ENCODE measurements at regions not wholly inside any gene's neighbourhood (a gene's known extent, or its start where the extent isn't known, plus 50 kb on each side); places are given as distances from the start of the nearest gene placed in this dataset.
"Not testable (repeated sequence)": the region's sequence is repeated elsewhere in the genome, so short reads cannot be mapped to it uniquely, and the experiment has no call there.

DNA sequence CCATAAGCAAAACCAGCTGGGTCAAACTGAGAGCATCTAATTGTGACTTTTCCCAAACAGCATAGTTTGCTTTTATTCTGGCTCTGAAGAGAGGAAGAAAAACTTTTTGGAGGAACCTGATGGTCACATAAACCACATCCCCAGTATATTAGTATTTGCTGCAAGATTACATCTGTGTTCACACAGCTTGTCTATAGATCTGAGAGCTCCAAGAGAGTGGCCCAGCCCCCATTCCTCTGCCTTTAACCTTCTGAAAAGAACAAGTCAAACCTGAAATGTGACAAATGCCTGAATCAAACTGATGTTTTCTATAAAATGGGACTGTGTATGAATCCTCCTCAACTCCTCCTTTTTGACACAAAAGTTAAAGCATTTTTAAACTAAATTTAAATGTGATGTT is 435.2 kb downstream of the ZNF479 start:
- H3K9me2 ChIP-seq (replicated peaks; ENCODE audit: insufficient read depth, low read length): not testable (repeated sequence)

DNA sequence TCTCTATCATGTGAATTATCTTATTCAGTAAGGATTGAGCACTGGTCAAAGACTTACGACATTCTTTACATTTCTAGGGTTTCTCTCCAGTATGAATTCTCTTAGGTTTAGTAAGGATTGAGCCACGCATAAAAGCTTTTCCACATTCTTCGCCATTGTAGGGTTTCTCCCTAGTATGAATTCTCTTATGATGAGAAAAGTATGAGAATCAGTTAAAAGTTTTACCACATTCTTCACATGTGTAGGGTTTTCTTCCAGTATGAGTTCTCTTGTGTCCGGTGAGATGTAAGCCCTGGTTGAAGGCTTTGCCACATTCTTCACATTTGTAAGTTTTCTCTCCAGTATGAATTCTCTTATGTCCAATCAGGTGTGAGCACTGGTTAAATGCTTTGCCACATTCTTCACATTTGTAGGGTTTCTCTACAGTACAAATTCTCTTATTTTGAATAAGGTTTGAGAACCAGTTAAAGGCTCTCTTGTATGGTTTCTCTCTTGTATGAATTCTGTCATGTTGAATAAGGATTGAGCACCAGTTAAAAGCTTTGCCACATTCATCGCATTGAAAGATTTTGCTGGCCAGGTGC is 445.9 kb downstream of the ZNF479 start:
- H3K9me2 ChIP-seq (replicated peaks; ENCODE audit: insufficient read depth, low read length): no peaks in the 10 kb centered on the region
- no peaks in the 10 kb centered on the region for H3K4me1 ChIP-seq (ENCODE audit: low read length)
- no peaks in the 10 kb centered on the region for H3K79me2 ChIP-seq (ENCODE audit: low read length)
- H3K9me3 ChIP-seq (replicated peaks; ENCODE audit: insufficient read depth, low read length): no peaks in the 10 kb centered on the region
- H4K20me1 ChIP-seq (ENCODE audit: insufficient read depth, low read length): no peaks in the 10 kb centered on the region
- no peak overlapping the region for H3K4me3 ChIP-seq (ENCODE audit: low read length)
- no peak overlapping the region for H3K4me2 ChIP-seq (ENCODE audit: low read depth, low read length)
- no peak overlapping the region for H3K9ac ChIP-seq (ENCODE audit: low read length)
- H3K36me3 ChIP-seq (replicated peaks; ENCODE audit: insufficient read depth, low read length): no peaks in the 10 kb centered on the region
- no peak for DNase-seq
- H3K27me3 ChIP-seq (replicated peaks; ENCODE audit: insufficient read depth, low read length): no peaks in the 10 kb centered on the region
- no peak overlapping the region for H2AFZ ChIP-seq (ENCODE audit: low read length)
- no peaks in the 10 kb centered on the region for H3F3A ChIP-seq (ENCODE audit: insufficient read depth, low read length)
- H3K27ac ChIP-seq (ENCODE audit: low read length): no peak overlapping the region
- TF ChIP-seq EZH2 (optimal IDR thresholded peaks at IDR 0.05; ENCODE audit: low read depth, low read length) (no peak), EZH2phosphoT487 (IDR thresholded peaks at IDR 0.05; ENCODE audit: low read length) (no peak)
- TF ChIP-seq, protein P1, sequence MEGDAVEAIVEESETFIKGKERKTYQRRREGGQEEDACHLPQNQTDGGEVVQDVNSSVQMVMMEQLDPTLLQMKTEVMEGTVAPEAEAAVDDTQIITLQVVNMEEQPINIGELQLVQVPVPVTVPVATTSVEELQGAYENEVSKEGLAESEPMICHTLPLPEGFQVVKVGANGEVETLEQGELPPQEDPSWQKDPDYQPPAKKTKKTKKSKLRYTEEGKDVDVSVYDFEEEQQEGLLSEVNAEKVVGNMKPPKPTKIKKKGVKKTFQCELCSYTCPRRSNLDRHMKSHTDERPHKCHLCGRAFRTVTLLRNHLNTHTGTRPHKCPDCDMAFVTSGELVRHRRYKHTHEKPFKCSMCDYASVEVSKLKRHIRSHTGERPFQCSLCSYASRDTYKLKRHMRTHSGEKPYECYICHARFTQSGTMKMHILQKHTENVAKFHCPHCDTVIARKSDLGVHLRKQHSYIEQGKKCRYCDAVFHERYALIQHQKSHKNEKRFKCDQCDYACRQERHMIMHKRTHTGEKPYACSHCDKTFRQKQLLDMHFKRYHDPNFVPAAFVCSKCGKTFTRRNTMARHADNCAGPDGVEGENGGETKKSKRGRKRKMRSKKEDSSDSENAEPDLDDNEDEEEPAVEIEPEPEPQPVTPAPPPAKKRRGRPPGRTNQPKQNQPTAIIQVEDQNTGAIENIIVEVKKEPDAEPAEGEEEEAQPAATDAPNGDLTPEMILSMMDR (IDR thresholded peaks at IDR 0.05; ENCODE audit: low read length): no peak

More for the DNA sequence above, 435.2 kb downstream of the ZNF479 start:
- H3K79me2 ChIP-seq (ENCODE audit: low read length); DNase-seq; H3K27me3 ChIP-seq (replicated peaks; ENCODE audit: insufficient read depth, low read length); H3K4me3 ChIP-seq (ENCODE audit: low read length); H4K20me1 ChIP-seq (ENCODE audit: insufficient read depth, low read length); H3K9ac ChIP-seq (ENCODE audit: low read length); H3K36me3 ChIP-seq (replicated peaks; ENCODE audit: insufficient read depth, low read length); H3F3A ChIP-seq (ENCODE audit: insufficient read depth, low read length); H3K27ac ChIP-seq (ENCODE audit: low read length); H3K9me3 ChIP-seq (replicated peaks; ENCODE audit: insufficient read depth, low read length); H3K4me2 ChIP-seq (ENCODE audit: low read depth, low read length); H3K4me1 ChIP-seq (ENCODE audit: low read length); H2AFZ ChIP-seq (ENCODE audit: low read length): not testable (repeated sequence)

DNA sequence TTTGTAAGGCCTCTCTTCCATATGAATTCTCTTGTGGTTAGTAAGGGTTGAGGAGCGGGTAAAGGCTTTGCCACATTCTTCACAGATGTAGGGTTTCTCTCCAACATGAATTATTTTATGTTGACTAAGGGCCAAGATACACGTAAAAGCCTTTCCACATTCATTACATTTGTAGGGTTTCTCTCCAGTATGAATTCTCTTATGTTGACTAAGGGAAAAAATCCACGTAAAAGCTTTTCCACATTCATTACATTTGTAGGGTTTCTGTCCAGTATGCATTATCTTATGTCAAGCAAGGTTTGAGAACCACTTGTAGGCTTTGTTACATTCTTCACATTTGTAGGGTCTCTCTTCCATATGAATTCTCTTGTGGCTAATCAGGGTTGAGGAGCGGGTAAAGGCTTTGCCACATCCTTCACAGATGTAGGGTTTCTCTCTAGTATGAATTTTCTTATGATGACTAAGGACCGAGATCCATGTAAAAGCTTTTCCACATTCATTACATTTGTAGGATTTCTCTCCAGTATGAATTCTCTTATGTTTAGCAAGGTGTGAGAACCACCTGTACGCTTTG is 493.0 kb downstream of the ZNF479 start:
- H3K4me2 ChIP-seq (ENCODE audit: low read depth, low read length): no peak overlapping the region
- H3K9me3 ChIP-seq (replicated peaks; ENCODE audit: insufficient read depth, low read length): no peaks in the 10 kb centered on the region; the same call in 1 of the 2 replicates
- no peak overlapping the region for H3K4me3 ChIP-seq (ENCODE audit: low read length)
- TF ChIP-seq, protein P1 (IDR thresholded peaks at IDR 0.05; ENCODE audit: low read length): no peak
- TF ChIP-seq EZH2 (optimal IDR thresholded peaks at IDR 0.05; ENCODE audit: low read depth, low read length) (no peak), EZH2phosphoT487 (IDR thresholded peaks at IDR 0.05; ENCODE audit: low read length) (no peak)
- H3K36me3 ChIP-seq (replicated peaks; ENCODE audit: insufficient read depth, low read length): no peaks in the 10 kb centered on the region
- no peaks in the 10 kb centered on the region for H3K79me2 ChIP-seq (ENCODE audit: low read length)
- no peaks in the 10 kb centered on the region for H3F3A ChIP-seq (ENCODE audit: insufficient read depth, low read length)
- H4K20me1 ChIP-seq (ENCODE audit: insufficient read depth, low read length): no peaks in the 10 kb centered on the region
- no peaks in the 10 kb centered on the region for H3K4me1 ChIP-seq (ENCODE audit: low read length)
- DNase-seq: no peak
- H3K27me3 ChIP-seq (replicated peaks; ENCODE audit: insufficient read depth, low read length): no peaks in the 10 kb centered on the region
- no peak overlapping the region for H2AFZ ChIP-seq (ENCODE audit: low read length)
- no peaks in the 10 kb centered on the region for H3K9me2 ChIP-seq (replicated peaks; ENCODE audit: insufficient read depth, low read length)
- H3K9ac ChIP-seq (ENCODE audit: low read length): no peak overlapping the region
- H3K27ac ChIP-seq (ENCODE audit: low read length): no peak overlapping the region

DNA sequence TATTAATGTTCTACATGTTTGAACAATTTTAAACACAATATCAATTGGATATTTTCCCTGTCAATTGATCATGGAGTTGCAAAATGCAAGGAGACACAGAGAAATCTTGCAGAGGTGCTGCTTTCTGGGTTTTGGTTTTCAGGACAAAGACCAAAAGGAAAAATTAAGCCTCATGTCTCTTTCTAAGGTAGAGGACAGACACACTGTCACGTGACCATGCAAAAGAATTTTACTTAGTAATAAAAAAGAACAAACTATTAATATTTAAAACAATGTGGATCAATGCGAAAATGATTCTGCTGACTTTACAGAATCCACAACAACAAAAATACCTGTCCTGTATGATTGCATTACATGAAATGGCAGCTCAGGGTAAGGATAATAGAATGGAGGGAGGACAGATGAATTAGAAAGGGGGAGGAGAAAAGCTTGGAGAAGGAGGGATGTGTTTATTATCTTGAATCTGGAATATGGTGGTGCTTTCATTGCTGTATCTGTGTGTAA is 493.7 kb upstream of the NUPR2 start:
- no peak for DNase-seq
- Histone ChIP-seq H3K4me1 (ENCODE audit: low read length) (no peaks in the 10 kb centered on the region), H4K20me1 (ENCODE audit: insufficient read depth, low read length) (no peaks in the 10 kb centered on the region), H3K4me2 (ENCODE audit: low read depth, low read length) (no peak overlapping the region), H3F3A (ENCODE audit: insufficient read depth, low read length) (no peaks in the 10 kb centered on the region), H3K27me3 (replicated peaks; ENCODE audit: insufficient read depth, low read length) (no peaks in the 10 kb centered on the region), H3K36me3 (replicated peaks; ENCODE audit: insufficient read depth, low read length) (no peaks in the 10 kb centered on the region), H3K79me2 (ENCODE audit: low read length) (no peaks in the 10 kb centered on the region), H2AFZ (ENCODE audit: low read length) (no peak overlapping the region), H3K4me3 (ENCODE audit: low read length) (no peak overlapping the region), H3K9me3 (replicated peaks; ENCODE audit: insufficient read depth, low read length) (no peaks in the 10 kb centered on the region), H3K9me2 (replicated peaks; ENCODE audit: insufficient read depth, low read length) (no peaks in the 10 kb centered on the region), H3K27ac (ENCODE audit: low read length) (no peak overlapping the region), H3K9ac (ENCODE audit: low read length) (no peak overlapping the region)
- TF ChIP-seq, protein P1 (IDR thresholded peaks at IDR 0.05; ENCODE audit: low read length): no peak
- TF ChIP-seq EZH2phosphoT487 (IDR thresholded peaks at IDR 0.05; ENCODE audit: low read length): no peak
- no peak for TF ChIP-seq EZH2 (optimal IDR thresholded peaks at IDR 0.05; ENCODE audit: low read depth, low read length)

All from MM.1S (cell line).